Small intestine (tissue), 7 donors: ENCODE measurements at regions not wholly inside any gene's neighbourhood (a gene's known extent, or its start where the extent isn't known, plus 50 kb on each side); places are given as distances from the start of the nearest gene placed in this dataset.
A peak's percentile ranks its signal among the peaks of the same experiment; 100 is the strongest.
"Not testable (repeated sequence)": the region's sequence is repeated elsewhere in the genome, so short reads cannot be mapped to it uniquely, and the experiment has no call there.

ENCODE experiments used
- DNase-seq, 2 donors: peaks; one replicate each; pipeline versions ENCODE4 v3.0.0 to v3.0.0-alpha.2; 2013
- FAIRE-seq: peaks from 2 replicates; lab custom pipeline; 2012; peaks lifted over from hg19 to GRCh38; lab: Jason Lieb, UNC
- H3K27ac ChIP-seq, 3 donors: one replicate each; pipeline ENCODE4 v1.5.1; 2013; ENCODE audit warnings: low read length in 2 of 3, mild to moderate bottlenecking in 2 of 3, control low read depth in 1 of 3, inconsistent platforms in 1 of 3, low read depth in 1 of 3, moderate library complexity in 1 of 3
- H3K27me3 ChIP-seq, 3 donors: one replicate each; pipeline ENCODE4 v1.6.1; 2013; ENCODE audit warnings: low read length in 3 of 3, inconsistent platforms in 1 of 3; ENCODE audit not compliant: control insufficient read depth in 3 of 3, insufficient read depth in 3 of 3
- H3K36me3 ChIP-seq, 3 donors: one replicate each; pipeline ENCODE4 v1.6.1; 2013; ENCODE audit warnings: low read length in 3 of 3, inconsistent platforms in 1 of 3, low read depth in 1 of 3, mild to moderate bottlenecking in 1 of 3, moderate library complexity in 1 of 3; ENCODE audit not compliant: control insufficient read depth in 3 of 3, insufficient read depth in 2 of 3
- H3K4me1 ChIP-seq, 3 donors: one replicate each; pipeline ENCODE4 v1.6.1; 2013; ENCODE audit warnings: low read length in 2 of 3, inconsistent platforms in 1 of 3, low read depth in 1 of 3, mild to moderate bottlenecking in 1 of 3, moderate library complexity in 1 of 3; ENCODE audit not compliant: control insufficient read depth in 3 of 3, insufficient read depth in 2 of 3
- H3K4me3 ChIP-seq, 3 donors: one replicate each; pipeline ENCODE4 v1.5.1; 2013; ENCODE audit warnings: low read length in 3 of 3, control low read depth in 1 of 3, inconsistent platforms in 1 of 3, low read depth in 1 of 3, mild to moderate bottlenecking in 1 of 3, moderate library complexity in 1 of 3
- H3K9me3 ChIP-seq, 2 donors: one replicate each; pipeline ENCODE4 v1.6.1; 2013; ENCODE audit warnings: low read depth in 1 of 2, low read length in 1 of 2; ENCODE audit not compliant: control insufficient read depth in 2 of 2, insufficient read depth in 1 of 2
- WGBS, 3 donors: extraction: QIAGEN DNeasy Blood & Tissue Kit; methylation state at CpG; one replicate each; pipeline ENCODE4 v1.1.7; 2013; 5-methylcytosine and 5-hydroxymethylcytosine counted together
- donor health status: healthy with polysubstance abuse.
- donor health status: control.
- donor health status: control.
- donor health status: Bipolar disorder and iron deficiency.
- donor health status: healthy.

- not testable (repeated sequence) for H3K4me1 ChIP-seq, H3K36me3 ChIP-seq, DNase-seq, H3K27me3 ChIP-seq, FAIRE-seq, H3K27ac ChIP-seq, H3K9me3 ChIP-seq, H3K4me3 ChIP-seq
- 81 to 84% (median 84%) methylated on average over 8 of the region's 8 CpGs for WGBS, 3 donors
Observed at GRCh38 chr16:52333673-52334072, 213.3 kb downstream of the TOX3 start.

DNA sequence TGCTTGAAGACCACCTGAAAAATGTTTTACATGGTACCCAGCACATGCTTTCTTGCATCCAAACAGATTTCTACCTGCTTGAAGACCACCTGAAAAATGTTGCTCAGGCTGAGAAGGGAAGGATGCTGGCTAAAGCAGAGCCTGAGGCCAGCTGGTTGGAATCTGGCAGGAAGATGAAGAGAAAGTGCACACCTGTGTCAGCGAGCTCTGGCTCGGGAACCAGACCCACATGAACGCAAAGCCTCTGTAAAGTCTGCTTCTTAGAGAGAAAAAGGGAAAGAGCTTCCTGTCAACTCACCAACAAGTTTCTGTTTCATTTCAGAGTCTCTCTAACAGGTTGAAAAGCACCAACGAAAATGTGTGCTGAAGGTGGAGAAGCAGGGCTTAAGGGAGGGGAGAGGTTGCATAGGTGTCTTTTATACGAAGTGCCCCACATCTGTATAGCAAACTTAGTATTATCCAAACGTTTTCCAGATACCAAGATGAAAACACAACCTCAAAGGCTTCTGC is 226.0 kb downstream of the TOX3 start:
- peaks cover 0 to 5% of the 10 kb centered on the region in 2 donors for H3K9me3 ChIP-seq
- DNase-seq, result peak; percentile 19 to 24
- no peak for FAIRE-seq
- H3K27me3 ChIP-seq, result no peaks in the 10 kb centered on the region
- WGBS, 3 donors, result 9 to 35% (median 22%) methylated on average over 6 of the region's 6 CpGs
- H3K27ac ChIP-seq, result peak overlapping the region in 1 of 3 donors; percentile 3
- no peaks in the 10 kb centered on the region for H3K36me3 ChIP-seq
- H3K4me1 ChIP-seq, result peaks cover 0 to 9% (median 0%) of the 10 kb centered on the region in 3 donors
- no peak overlapping the region for H3K4me3 ChIP-seq

DNA sequence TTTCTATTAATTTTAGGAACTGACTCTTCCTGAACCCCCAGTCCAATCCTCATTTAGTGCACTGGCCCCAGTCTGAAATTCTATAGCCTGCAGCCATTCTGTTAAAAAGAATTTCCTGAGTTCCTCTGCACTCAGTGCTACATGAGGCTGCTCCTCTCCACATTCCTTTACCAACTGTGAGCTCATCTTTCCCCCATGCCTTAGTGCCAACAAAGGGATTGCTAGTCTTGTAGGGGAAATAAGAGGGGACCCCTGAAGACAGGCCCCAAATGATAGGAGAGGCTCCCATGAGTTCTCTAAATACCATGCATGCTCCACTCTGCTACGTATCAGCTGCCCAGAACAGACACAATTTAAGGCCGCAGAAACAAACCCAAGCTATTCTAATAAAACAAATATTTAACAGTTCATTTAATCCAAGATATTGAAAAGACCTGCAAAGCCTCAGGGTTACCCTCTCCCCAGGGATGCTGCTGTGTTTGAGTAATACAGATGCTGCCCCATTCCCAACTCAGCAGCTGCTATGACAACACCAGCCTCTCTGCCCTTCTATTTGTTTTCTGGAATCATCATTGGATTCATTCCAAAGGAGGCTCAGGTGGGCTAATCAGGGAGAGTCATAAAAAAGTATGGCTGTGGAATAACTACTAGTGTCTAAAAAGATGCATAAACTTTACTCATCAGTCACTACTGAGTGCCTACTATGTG is 228.5 kb downstream of the TOX3 start:
- Histone ChIP-seq H3K9me3 (peaks cover 0 to 18% of the 10 kb centered on the region in 2 donors), H3K4me3 (no peak overlapping the region), H3K36me3 (no peaks in the 10 kb centered on the region), H3K4me1 (peaks cover 0 to 9% (median 0%) of the 10 kb centered on the region in 3 donors), H3K27ac (peak overlapping the region in 1 of 3 donors; percentile 57), H3K27me3 (no peaks in the 10 kb centered on the region)
- no peak for FAIRE-seq
- 78 to 89% (median 85%) methylated on average over 2 of the region's 2 CpGs for WGBS, 3 donors
- DNase-seq, result no peak

DNA sequence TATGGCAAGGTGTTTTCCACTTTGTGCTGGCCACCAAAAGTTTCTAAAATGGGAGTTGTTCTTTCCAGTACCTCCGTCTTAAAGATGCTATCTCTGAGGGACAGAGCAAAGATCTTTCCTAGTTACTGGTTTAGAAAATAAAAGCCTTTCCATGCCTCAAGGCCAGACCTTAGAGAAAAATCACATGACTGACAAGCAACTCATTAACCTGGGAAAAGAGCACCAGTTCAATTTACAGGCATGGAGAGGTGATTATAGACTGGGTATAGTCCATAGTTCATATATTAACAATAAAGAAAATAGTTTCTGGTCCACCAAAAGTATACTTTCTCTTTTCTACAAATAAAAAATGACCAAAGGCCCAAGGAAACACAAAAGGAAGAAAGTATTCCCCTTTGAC is 230.7 kb downstream of the TOX3 start:
- 6 to 41% (median 38%) methylated on average over 1 of the region's 1 CpG for WGBS, 3 donors

DNA sequence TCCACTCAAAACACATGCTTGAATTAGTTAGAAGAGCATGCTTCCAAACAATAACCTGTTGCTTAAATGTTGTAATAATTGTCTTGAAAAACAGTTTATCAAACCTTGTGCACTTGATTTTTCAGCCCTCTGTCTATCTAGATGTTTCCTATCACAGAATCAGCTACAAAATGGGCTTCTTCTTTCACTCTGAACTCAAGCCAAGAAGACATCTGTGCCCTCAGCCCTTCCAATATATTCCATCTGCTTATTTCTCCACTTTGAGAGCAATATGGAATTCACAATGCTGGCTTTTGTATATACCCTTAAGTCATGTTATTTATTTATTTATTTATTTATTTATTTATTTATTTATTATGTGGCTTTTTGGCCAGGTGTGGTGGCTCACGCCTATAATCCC is 234.2 kb downstream of the TOX3 start:
- peaks cover 0 to 12% of the 10 kb centered on the region in 2 donors for H3K9me3 ChIP-seq
- FAIRE-seq, result no peak
- 77 to 100% (median 96%) methylated on average over 1 of the region's 1 CpG for WGBS, 3 donors
- no peaks in the 10 kb centered on the region for H3K27me3 ChIP-seq
- no peak overlapping the region for H3K4me3 ChIP-seq
- H3K36me3 ChIP-seq, result no peaks in the 10 kb centered on the region
- DNase-seq, result no peak
- H3K27ac ChIP-seq, result no peak overlapping the region
- H3K4me1 ChIP-seq, result peaks cover 0 to 8% (median 2%) of the 10 kb centered on the region in 3 donors

More for the DNA sequence above, 230.7 kb downstream of the TOX3 start:
- Histone ChIP-seq H3K27ac (peak overlapping the region in 2 of 3 donors; percentile 20 to 57), H3K36me3 (no peaks in the 10 kb centered on the region), H3K27me3 (no peaks in the 10 kb centered on the region), H3K9me3 (peaks cover 0 to 18% of the 10 kb centered on the region in 2 donors), H3K4me3 (no peak overlapping the region), H3K4me1 (peaks cover 0 to 12% (median 0%) of the 10 kb centered on the region in 3 donors)
- FAIRE-seq (peak; percentile 30), DNase-seq (peak; percentile 70 to 78)

DNA sequence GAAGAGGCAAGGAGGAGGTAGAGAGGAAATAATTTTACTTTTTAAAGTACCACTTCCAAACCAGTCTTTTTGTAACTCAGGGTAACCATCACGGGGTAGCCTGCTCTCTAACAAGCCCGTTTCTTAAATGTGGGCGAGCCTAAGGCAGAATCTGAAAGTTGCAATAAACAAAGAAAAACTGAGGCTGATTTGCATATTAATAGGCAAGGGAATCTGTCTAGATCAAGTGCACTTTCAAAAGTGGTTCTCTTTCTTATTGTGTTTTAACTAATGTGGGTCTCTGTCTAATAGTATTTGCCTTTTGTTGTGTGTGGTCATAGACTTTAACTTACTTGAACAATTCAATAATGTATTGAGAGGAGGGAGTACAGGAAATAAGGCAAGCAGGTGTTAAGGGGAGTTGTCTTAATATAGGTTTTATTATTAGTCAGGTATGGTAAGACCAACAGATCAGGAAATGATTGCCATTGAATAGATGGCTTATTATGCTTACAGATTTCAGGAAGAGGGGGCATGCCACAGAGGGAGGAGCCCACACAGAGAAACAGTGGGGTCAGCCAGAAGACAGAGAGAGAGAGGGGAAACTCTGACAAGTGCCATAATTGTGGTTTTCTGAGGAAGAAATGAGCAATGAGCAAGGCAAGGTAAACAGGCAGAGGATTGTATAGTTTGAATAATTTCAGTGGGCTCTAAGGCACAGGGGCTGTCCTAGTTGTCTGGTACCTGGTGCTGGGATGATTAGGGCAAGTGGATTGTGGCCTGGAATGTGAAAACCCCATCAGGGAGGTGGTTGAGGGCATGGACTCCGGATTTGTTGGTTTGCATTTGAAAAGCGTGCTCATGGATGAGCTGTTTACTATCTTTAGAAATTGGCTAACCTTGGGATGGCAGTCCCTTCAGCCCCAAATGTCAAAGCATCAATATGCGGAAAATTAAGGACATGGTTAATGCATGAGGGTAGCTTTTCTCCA is 237.2 kb downstream of the TOX3 start:
- Histone ChIP-seq H3K4me3 (no peak overlapping the region), H3K27me3 (no peaks in the 10 kb centered on the region), H3K4me1 (peaks cover 0 to 3% (median 2%) of the 10 kb centered on the region in 3 donors), H3K27ac (no peak overlapping the region), H3K36me3 (no peaks in the 10 kb centered on the region), H3K9me3 (peaks cover 0 to 5% of the 10 kb centered on the region in 2 donors)
- WGBS, 3 donors, result 80 to 87% (median 81%) methylated on average over 6 of the region's 6 CpGs
- no peak for DNase-seq
- no peak for FAIRE-seq

DNA sequence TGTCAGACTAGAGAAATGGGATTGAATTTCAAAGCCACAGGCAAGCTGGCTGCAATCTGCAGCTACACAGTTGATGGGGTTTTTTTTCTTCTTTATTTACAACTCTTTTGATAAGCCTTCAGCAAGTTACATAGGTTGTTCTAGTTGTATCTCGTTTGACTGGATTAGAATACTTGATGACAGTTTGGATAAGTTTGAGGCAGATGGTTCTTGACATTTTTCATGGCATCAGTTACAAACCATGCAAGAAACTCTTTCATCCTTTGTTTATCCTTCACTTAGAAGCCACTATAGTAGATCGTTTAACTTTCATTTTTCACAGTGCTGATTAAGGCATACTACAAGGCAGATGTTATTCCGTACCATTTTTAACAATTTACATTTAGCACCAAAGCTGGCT is 238.9 kb downstream of the TOX3 start:
- no peak overlapping the region for H3K4me3 ChIP-seq

GRCh38 chr16:52301026-52301425 is 245.9 kb downstream of the TOX3 start:
- H3K27me3 ChIP-seq, result no peaks in the 10 kb centered on the region
- H3K4me1 ChIP-seq, result no peaks in the 10 kb centered on the region
- H3K9me3 ChIP-seq, result peaks cover 0 to 3% of the 10 kb centered on the region in 2 donors
- H3K27ac ChIP-seq, result no peak overlapping the region
- no peak overlapping the region for H3K4me3 ChIP-seq
- DNase-seq (no peak), FAIRE-seq (no peak)
- WGBS, 3 donors, result 84 to 91% (median 84%) methylated on average over 4 of the region's 4 CpGs
- H3K36me3 ChIP-seq, result no peaks in the 10 kb centered on the region

More for the DNA sequence above, 238.9 kb downstream of the TOX3 start:
- no peaks in the 10 kb centered on the region for H3K27me3 ChIP-seq
- FAIRE-seq (no peak), DNase-seq (peak; percentile 13 to 25)
- peaks cover 0 to 3% (median 2%) of the 10 kb centered on the region in 3 donors for H3K4me1 ChIP-seq
- WGBS, 3 donors, result 10 to 26% (median 26%) methylated on average over 3 of the region's 3 CpGs
- no peak overlapping the region for H3K27ac ChIP-seq
- H3K36me3 ChIP-seq, result no peaks in the 10 kb centered on the region
- no peaks in the 10 kb centered on the region for H3K9me3 ChIP-seq
